ENCODE measurements at regions not wholly inside any gene's neighbourhood (a gene's known extent, or its start where the extent isn't known, plus 50 kb on each side); places are given as distances from the start of the nearest gene placed in this dataset.
"Not testable (repeated sequence)": the region's sequence is repeated elsewhere in the genome, so short reads cannot be mapped to it uniquely, and the experiment has no call there.

GRCh38 chr2:90292451-90292850 lies 1601.0 kb downstream of the RPIA start:
- DNase-seq (ENCODE audit: low read depth, low spot score), result not testable (repeated sequence)

GRCh38 chr2:90293224-90293623 lies 1601.8 kb downstream of the RPIA start:
- not testable (repeated sequence) for DNase-seq (ENCODE audit: low read depth, low spot score)

- DNase-seq (ENCODE audit: low read depth, low spot score), result not testable (repeated sequence)
These were observed 1602.3 kb downstream of the RPIA start for GRCh38 chr2:90293806-90294205.

DNA sequence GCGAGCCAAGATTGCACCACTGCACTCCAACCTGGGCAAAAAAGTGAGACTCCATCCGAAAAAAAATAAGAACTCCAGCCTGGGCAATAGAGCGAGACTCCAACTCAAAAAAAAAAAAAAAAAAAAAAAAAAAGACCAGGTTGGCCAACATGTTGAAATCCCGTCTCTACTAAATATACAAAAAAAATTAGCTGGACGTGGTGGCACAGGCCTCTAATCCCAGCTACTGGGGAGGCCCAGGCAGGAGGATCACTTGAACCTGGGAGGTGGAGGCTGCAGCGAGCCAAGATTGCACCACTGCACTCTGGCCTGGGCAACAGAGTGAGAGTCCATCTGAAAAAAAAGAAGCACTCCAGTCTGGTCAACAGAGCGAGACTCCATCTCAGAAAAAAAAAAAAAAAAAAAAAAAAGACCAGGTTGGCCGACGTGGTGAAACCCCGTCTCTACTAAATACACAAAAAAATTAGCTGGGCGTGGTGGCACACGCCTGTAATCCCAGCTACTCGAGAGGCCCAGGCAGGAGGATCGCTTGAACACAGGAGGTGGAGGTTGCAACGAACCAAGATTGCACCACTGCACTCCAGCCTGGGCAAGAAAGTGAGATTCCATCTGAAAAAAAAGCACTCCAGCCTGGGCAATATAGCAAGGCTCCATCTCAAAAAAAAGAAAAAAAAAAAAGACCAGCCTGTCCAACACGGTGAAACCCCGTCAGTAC lies 1603.7 kb downstream of the RPIA start:
- DNase-seq (ENCODE audit: low read depth, low spot score), result not testable (repeated sequence)

- DNase-seq (ENCODE audit: low read depth, low spot score), result not testable (repeated sequence)
These were observed 1605.0 kb downstream of the RPIA start for GRCh38 chr2:90296484-90296777.

GRCh38 chr2:90297701-90298100 lies 1606.2 kb downstream of the RPIA start:
- not testable (repeated sequence) for DNase-seq (ENCODE audit: low read depth, low spot score)

- not testable (repeated sequence) for DNase-seq (ENCODE audit: low read depth, low spot score)
These were observed 1606.8 kb downstream of the RPIA start for GRCh38 chr2:90298126-90298755.

DNA sequence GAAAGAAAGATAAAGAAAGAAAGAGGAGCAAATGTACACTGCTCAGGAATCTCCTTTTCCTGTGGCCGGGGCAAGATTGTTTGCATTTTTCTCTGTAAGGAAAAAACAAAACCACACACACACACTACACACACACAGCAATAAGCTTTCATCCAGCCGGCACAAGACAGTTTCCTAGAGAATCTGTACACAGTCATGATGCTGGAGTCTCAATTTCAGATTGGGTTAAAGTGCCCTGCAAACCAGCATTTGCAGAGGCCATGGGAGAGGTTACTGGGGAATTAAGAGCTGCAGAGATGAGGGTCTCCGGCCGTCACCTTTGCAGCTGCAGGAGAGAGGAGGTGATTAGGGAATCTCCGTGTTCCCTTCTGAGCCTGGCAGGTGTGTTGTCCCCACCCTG lies 1607.5 kb downstream of the RPIA start:
- not testable (repeated sequence) for DNase-seq (ENCODE audit: low read depth, low spot score)

DNA sequence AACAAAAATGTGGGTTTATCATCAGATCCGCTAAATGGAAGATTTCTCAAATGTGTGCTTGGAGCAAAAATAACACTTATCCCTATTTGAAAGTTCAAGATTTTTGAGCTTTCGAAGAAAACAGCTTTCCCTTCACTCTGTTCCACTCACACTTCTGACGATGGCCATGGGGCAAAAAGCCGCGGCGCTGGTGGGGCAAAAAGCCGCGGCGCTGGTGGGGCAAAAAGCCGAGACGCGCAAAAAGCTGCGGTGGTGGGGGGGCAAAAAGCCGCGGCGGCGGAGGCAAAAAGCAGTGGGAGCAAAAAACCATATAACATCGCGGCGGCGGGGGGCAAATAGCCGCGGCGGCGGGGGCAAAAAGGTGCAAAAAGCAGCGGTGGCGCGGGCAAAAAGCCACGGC lies 1631.5 kb downstream of the RPIA start:
- DNase-seq (ENCODE audit: low read depth, low spot score), result not testable (repeated sequence)

- DNase-seq (ENCODE audit: low read depth, low spot score), result peak; percentile 15
These were observed 1632.4 kb downstream of the RPIA start for GRCh38 chr2:90323612-90324558.

DNA sequence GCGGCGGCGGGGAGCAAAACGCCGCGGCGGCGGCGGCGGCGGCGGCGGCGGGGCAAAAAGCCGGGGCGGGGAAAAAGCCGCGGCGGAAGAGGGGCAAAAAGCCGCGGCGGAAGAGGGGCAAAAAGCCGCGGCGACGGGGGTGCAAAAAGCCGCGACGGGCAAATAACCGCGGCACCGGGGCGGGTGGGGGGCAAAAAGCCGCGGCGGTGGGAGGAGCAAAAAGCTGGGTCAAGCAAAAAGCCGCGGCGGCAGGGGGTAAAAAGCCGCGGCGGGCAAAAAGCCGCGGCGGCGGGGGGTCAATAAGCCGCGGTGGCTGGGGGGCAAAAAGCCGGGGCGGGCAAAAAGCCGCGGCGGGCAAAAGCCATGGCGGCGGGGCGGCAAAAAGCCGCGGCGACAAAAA lies 1633.2 kb downstream of the RPIA start:
- not testable (repeated sequence) for DNase-seq (ENCODE audit: low read depth, low spot score)

- not testable (repeated sequence) for DNase-seq (ENCODE audit: low read depth, low spot score)
These were observed 1634.4 kb downstream of the RPIA start for GRCh38 chr2:90325796-90326353.

DNA sequence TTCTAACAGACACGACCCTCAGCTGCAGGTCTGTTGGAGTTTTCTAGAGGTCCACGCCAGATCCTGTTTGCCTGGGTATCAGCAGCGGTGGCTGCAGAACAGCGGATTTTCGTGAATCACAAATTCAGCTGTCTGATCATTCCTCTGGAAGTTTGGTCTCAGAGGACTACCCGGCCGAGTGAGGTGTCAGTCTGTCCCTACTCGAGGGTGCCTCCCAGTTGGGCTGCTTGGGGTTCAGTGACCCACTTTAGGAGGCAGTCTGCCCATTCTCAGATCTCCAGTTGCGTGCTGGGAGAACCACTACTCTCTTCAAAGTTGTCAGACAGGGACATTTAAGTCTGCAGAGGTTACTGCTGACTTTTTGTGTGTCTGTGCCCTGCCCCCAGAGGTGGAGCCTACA lies 1664.1 kb downstream of the RPIA start:
- not testable (repeated sequence) for DNase-seq (ENCODE audit: low read depth, low spot score)

DNA sequence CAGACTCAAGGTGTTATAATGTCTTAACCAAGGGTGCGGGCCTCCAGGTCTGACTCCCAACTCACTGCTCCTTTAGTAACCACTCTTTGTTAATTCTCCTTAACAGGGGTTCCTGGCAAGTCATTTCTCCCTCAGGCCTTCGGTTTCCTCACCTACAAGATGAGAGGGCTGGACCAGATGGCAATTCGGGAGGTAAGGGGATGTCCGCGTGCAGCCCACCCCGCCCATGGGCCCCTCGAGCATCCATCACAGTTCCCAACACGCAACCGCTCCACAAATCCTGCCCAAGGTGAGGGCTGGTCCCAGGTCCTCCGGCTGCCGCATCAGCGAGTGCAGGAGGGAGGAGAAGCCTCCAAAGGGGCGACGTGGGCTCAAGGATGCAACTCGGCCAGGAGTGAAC lies 1667.9 kb downstream of the RPIA start:
- DNase-seq (ENCODE audit: low read depth, low spot score), result not testable (repeated sequence)

DNA sequence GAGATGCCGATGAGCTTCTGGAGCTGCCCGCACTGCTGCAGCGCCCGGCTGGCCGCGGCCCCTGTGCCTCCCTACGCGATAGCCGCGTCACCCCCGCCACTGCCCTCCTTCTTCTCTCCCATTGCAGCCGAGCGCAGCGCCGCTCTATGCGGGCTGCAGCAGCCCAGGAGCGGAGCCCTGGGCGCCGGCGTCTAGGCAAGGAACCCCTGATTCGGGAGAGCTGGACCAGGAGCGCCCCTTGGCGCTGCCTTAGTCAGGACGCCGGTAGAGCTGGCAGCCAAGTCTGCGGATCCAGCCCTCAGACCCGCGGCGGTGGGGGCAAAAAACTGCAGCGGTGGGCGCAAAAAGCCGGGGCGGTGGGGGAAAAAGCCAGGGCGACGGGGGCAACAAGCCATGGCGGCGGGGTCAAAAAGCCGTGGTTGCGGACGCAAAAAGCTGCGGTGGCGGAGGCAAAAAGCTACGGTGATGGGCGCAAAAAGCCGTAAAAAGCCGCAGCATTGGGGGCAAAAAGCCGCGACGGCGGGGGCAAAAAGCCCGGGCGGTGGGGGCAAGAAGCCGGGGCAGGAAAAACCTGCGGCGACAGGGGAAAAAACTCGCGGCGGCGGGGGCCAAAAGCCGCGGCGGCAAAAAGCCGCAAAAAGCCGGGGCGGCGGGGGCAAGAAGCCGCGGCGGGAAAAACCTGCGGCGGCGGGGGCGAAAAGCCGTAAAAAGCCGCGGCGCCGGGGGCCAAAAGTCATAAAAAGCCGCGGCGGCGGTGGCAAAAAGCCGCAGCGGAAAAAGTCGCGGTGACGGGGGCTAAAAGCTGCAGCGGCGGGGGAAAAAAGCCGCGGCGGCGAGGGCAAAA lies 1668.6 kb downstream of the RPIA start:
- peak; percentile 2 for DNase-seq (ENCODE audit: low read depth, low spot score)

GRCh38 chr2:90360731-90361035 lies 1669.2 kb downstream of the RPIA start:
- DNase-seq (ENCODE audit: low read depth, low spot score), result not testable (repeated sequence)
